Nephron progenitor cell (in vitro differentiated cells): ENCODE measurements at regions not wholly inside any gene's neighbourhood (a gene's known extent, or its start where the extent isn't known, plus 50 kb on each side); places are given as distances from the start of the nearest gene placed in this dataset.

Source experiments
- DNase-seq: peaks from one replicate; pipeline ENCODE4 v3.0.0; 2021
- H3K27ac Mint-ChIP-seq: 2 replicates; pipeline ENCODE4 v1.8.0; 2021; ENCODE audit warnings: mild to moderate bottlenecking, moderate library complexity, mixed read lengths
- H3K27me3 Mint-ChIP-seq: 2 replicates; pipeline ENCODE4 v1.8.0; 2021; ENCODE audit warnings: mild to moderate bottlenecking, low read depth, mixed read lengths; ENCODE audit not compliant: poor library complexity
- H3K36me3 Mint-ChIP-seq: 2 replicates; pipeline ENCODE4 v1.8.0; 2021; ENCODE audit warnings: low read depth, mixed read lengths
- H3K4me1 Mint-ChIP-seq: 2 replicates; pipeline ENCODE4 v1.8.0; 2021; ENCODE audit warnings: mixed read lengths
- H3K4me3 Mint-ChIP-seq: 2 replicates; pipeline ENCODE4 v1.8.0; 2021; ENCODE audit warnings: mild to moderate bottlenecking, moderate library complexity, mixed read lengths
- H3K9me3 Mint-ChIP-seq: 2 replicates; pipeline ENCODE4 v1.8.0; 2021; ENCODE audit warnings: mild to moderate bottlenecking, moderate library complexity, mixed read lengths
- CTCF ChIP-seq: fragments of 200-600 bp; sonication (generic); IDR thresholded peaks from 2 replicates; pipeline ENCODE4 v1.5.0; 2021; ENCODE audit warnings: antibody characterized with exemption

- H3K9me3 Mint-ChIP-seq: no peaks in the 10 kb centered on the region
- H3K27me3 Mint-ChIP-seq: peaks cover 3% of the 10 kb centered on the region
- no peaks in the 10 kb centered on the region for H3K4me1 Mint-ChIP-seq
Measured at GRCh38 chr21:18542081-18542480, 138.5 kb upstream of the TMPRSS15 start.

GRCh38 chr21:18545908-18546307 lies 142.3 kb upstream of the TMPRSS15 start:
- H3K4me3 Mint-ChIP-seq: no peak overlapping the region
- H3K36me3 Mint-ChIP-seq: no peaks in the 10 kb centered on the region
- H3K27ac Mint-ChIP-seq: no peak overlapping the region
- no peaks in the 10 kb centered on the region for H3K4me1 Mint-ChIP-seq
- H3K27me3 Mint-ChIP-seq: no peaks in the 10 kb centered on the region
- no peak for DNase-seq
- no peak for TF ChIP-seq CTCF
- no peaks in the 10 kb centered on the region for H3K9me3 Mint-ChIP-seq

More at GRCh38 chr21:18542081-18542480, 138.5 kb upstream of the TMPRSS15 start:
- Mint-ChIP-seq H3K27ac (no peak overlapping the region), H3K4me3 (no peak overlapping the region), H3K36me3 (no peaks in the 10 kb centered on the region)
- no peak for TF ChIP-seq CTCF
- DNase-seq: no peak

GRCh38 chr21:18547347-18547746 lies 143.8 kb upstream of the TMPRSS15 start:
- no peak for TF ChIP-seq CTCF
- no peak overlapping the region for H3K27ac Mint-ChIP-seq

GRCh38 chr21:18548249-18548648 lies 144.7 kb upstream of the TMPRSS15 start:
- Mint-ChIP-seq H3K36me3 (no peaks in the 10 kb centered on the region), H3K4me1 (no peaks in the 10 kb centered on the region), H3K27me3 (no peaks in the 10 kb centered on the region), H3K9me3 (no peaks in the 10 kb centered on the region), H3K27ac (no peak overlapping the region), H3K4me3 (no peak overlapping the region)
- DNase-seq: no peak
- TF ChIP-seq CTCF: no peak

More at GRCh38 chr21:18547347-18547746, 143.8 kb upstream of the TMPRSS15 start:
- H3K4me3 Mint-ChIP-seq: no peak overlapping the region
- no peaks in the 10 kb centered on the region for H3K4me1 Mint-ChIP-seq
- H3K36me3 Mint-ChIP-seq: no peaks in the 10 kb centered on the region
- no peaks in the 10 kb centered on the region for H3K9me3 Mint-ChIP-seq
- DNase-seq: no peak
- no peaks in the 10 kb centered on the region for H3K27me3 Mint-ChIP-seq

- Mint-ChIP-seq H3K27me3 (no peaks in the 10 kb centered on the region), H3K27ac (no peak overlapping the region), H3K4me1 (no peaks in the 10 kb centered on the region), H3K9me3 (no peaks in the 10 kb centered on the region), H3K4me3 (no peak overlapping the region), H3K36me3 (no peaks in the 10 kb centered on the region)
- DNase-seq: no peak
- no peak for TF ChIP-seq CTCF
Measured at GRCh38 chr21:18549214-18549905, 145.8 kb upstream of the TMPRSS15 start.

- Mint-ChIP-seq H3K27ac (no peak overlapping the region), H3K4me1 (no peaks in the 10 kb centered on the region), H3K36me3 (no peaks in the 10 kb centered on the region), H3K4me3 (no peak overlapping the region), H3K27me3 (no peaks in the 10 kb centered on the region), H3K9me3 (no peaks in the 10 kb centered on the region)
- DNase-seq: no peak
- no peak for TF ChIP-seq CTCF
Measured at GRCh38 chr21:18550361-18550760, 146.8 kb upstream of the TMPRSS15 start.
